ENCODE measurements at regions not wholly inside any gene's neighbourhood (a gene's known extent, or its start where the extent isn't known, plus 50 kb on each side); places are given as distances from the start of the nearest gene placed in this dataset.

DNA sequence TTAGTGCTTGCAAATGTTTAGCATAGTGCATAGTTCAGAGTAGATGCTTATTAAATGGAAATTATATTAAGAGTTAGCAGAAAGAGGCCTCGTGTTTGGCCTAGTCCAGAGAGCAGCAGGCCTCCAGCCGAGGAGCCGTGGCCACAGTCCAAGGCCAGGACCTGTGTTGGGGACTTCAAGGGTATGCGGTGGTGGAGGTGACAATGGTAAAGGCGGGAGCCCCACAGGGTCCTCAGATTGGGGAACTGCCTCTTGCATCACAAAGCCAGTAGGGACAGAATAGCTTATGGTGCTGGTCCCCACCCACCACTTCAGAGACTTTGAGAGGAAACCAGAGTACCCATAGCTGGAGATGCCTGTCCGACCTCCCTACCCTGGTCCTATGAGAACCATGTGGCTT lies 554.6 kb upstream of the RIOK2 start:
- Histone ChIP-seq H3K27ac (ENCODE audit: low read depth in 1 of 2, low read length in 2 of 2) (no peak overlapping the region), H3K27me3 (ENCODE audit: control insufficient read depth in 4 of 4, insufficient read depth in 4 of 4, low read length in 3 of 4) (no peaks in the 10 kb centered on the region), H3K36me3 (ENCODE audit: control insufficient read depth in 4 of 4, insufficient read depth in 3 of 4, low read depth in 1 of 4, low read length in 3 of 4) (no peaks in the 10 kb centered on the region), H3K4me1 (ENCODE audit: control insufficient read depth in 4 of 4, insufficient read depth in 4 of 4, low read length in 3 of 4) (no peaks in the 10 kb centered on the region), H3K9me3 (ENCODE audit: control insufficient read depth in 4 of 4, low read length in 3 of 4) (no peaks in the 10 kb centered on the region), H3K9ac (ENCODE audit: low read depth in 1 of 2, low read length in 2 of 2) (no peak overlapping the region), H3K4me3 (ENCODE audit: low read depth in 1 of 3, low read length in 3 of 3) (no peak overlapping the region)
- no peak for DNase-seq (ENCODE audit: low spot score)
- TF ChIP-seq RAD21 (IDR thresholded peaks at IDR 0.05) = no peak
- TF ChIP-seq, protein P1, sequence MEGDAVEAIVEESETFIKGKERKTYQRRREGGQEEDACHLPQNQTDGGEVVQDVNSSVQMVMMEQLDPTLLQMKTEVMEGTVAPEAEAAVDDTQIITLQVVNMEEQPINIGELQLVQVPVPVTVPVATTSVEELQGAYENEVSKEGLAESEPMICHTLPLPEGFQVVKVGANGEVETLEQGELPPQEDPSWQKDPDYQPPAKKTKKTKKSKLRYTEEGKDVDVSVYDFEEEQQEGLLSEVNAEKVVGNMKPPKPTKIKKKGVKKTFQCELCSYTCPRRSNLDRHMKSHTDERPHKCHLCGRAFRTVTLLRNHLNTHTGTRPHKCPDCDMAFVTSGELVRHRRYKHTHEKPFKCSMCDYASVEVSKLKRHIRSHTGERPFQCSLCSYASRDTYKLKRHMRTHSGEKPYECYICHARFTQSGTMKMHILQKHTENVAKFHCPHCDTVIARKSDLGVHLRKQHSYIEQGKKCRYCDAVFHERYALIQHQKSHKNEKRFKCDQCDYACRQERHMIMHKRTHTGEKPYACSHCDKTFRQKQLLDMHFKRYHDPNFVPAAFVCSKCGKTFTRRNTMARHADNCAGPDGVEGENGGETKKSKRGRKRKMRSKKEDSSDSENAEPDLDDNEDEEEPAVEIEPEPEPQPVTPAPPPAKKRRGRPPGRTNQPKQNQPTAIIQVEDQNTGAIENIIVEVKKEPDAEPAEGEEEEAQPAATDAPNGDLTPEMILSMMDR (IDR thresholded peaks at IDR 0.05; ENCODE audit: low read depth, low read length, missing input control) = no peak
- no peak for TF ChIP-seq EGR1 (IDR thresholded peaks at IDR 0.05; ENCODE audit: low read depth in 2 of 2)
- TF ChIP-seq FOXA1 (IDR thresholded peaks at IDR 0.05) = no peak
- TF ChIP-seq, protein P2, sequence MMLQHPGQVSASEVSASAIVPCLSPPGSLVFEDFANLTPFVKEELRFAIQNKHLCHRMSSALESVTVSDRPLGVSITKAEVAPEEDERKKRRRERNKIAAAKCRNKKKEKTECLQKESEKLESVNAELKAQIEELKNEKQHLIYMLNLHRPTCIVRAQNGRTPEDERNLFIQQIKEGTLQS (IDR thresholded peaks at IDR 0.05) = no peak
- TF ChIP-seq, protein P3, sequence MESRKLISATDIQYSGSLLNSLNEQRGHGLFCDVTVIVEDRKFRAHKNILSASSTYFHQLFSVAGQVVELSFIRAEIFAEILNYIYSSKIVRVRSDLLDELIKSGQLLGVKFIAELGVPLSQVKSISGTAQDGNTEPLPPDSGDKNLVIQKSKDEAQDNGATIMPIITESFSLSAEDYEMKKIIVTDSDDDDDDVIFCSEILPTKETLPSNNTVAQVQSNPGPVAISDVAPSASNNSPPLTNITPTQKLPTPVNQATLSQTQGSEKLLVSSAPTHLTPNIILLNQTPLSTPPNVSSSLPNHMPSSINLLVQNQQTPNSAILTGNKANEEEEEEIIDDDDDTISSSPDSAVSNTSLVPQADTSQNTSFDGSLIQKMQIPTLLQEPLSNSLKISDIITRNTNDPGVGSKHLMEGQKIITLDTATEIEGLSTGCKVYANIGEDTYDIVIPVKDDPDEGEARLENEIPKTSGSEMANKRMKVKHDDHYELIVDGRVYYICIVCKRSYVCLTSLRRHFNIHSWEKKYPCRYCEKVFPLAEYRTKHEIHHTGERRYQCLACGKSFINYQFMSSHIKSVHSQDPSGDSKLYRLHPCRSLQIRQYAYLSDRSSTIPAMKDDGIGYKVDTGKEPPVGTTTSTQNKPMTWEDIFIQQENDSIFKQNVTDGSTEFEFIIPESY (IDR thresholded peaks at IDR 0.05) = no peak
- TF ChIP-seq NR2F2 (IDR thresholded peaks at IDR 0.05) = no peak
- no peak for TF ChIP-seq HNF4G (IDR thresholded peaks at IDR 0.05)
- TF ChIP-seq SP1 (IDR thresholded peaks at IDR 0.05) = no peak
- TF ChIP-seq RXRA (IDR thresholded peaks at IDR 0.05) = no peak
- no peak for TF ChIP-seq FOXA2 (IDR thresholded peaks at IDR 0.05)
- TF ChIP-seq TAF1 (conservative IDR thresholded peaks at IDR 0.05) = no peak
- 90% methylated on average over 6 of the region's 6 CpGs for WGBS

DNA sequence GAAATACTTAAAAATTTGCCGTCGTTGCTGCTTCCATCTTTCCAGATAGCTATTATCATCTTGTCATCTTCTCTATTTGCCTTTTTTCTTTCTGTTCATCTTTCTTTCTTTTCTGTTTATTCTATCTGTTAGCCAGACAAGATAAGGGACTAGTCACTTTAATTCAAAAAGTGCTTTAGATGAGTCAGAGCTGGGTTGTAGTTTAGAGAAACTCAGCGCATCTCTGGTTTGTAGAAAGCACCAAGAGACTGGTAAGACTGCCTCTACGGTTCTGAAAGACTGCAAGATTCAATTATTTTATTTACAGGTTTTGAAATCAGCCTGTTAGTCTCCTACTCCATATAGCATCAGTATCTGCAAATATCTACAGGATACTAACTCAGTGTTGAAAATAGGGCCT lies 562.8 kb upstream of the RIOK2 start:
- Histone ChIP-seq H3K27ac (ENCODE audit: low read depth in 1 of 2, low read length in 2 of 2) (no peak overlapping the region), H3K36me3 (ENCODE audit: control insufficient read depth in 4 of 4, insufficient read depth in 3 of 4, low read depth in 1 of 4, low read length in 3 of 4) (no peaks in the 10 kb centered on the region), H3K27me3 (ENCODE audit: control insufficient read depth in 4 of 4, insufficient read depth in 4 of 4, low read length in 3 of 4) (no peaks in the 10 kb centered on the region), H3K9me3 (ENCODE audit: control insufficient read depth in 4 of 4, low read length in 3 of 4) (no peaks in the 10 kb centered on the region), H3K4me1 (ENCODE audit: control insufficient read depth in 4 of 4, insufficient read depth in 4 of 4, low read length in 3 of 4) (no peaks in the 10 kb centered on the region), H3K9ac (ENCODE audit: low read depth in 1 of 2, low read length in 2 of 2) (no peak overlapping the region), H3K4me3 (ENCODE audit: low read depth in 1 of 3, low read length in 3 of 3) (no peak overlapping the region)
- no peak for DNase-seq (ENCODE audit: low spot score)
- WGBS = 89% methylated on average over 4 of the region's 4 CpGs
- TF ChIP-seq FOXA2 (IDR thresholded peaks at IDR 0.05) = no peak

DNA sequence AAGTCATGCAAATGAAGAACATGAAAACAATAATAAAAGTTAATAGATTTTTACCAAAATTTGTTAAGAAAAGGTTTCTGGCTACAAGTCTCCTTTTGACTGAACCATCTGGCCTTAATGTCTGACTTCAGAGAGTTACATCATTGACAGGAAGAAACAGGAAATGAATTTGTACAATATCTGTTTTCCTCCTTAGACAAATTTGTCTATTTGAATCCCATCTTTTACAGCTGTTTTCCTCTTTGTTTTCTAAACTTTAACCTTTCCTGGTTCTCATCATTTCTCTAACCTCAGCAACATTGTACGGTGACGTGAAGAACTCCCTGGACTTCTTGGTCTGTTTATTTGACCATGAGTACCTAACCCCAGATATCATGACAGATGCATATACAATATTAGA lies 567.5 kb upstream of the RIOK2 start:
- H3K9me3 ChIP-seq (ENCODE audit: control insufficient read depth in 4 of 4, low read length in 3 of 4) = no peaks in the 10 kb centered on the region
- 66% methylated on average over 2 of the region's 2 CpGs for WGBS
- H3K4me3 ChIP-seq (ENCODE audit: low read depth in 1 of 3, low read length in 3 of 3) = no peak overlapping the region
- DNase-seq (ENCODE audit: low spot score) = no peak
- no peak for TF ChIP-seq HNF4G (IDR thresholded peaks at IDR 0.05)
- no peak for TF ChIP-seq RXRA (IDR thresholded peaks at IDR 0.05)
- TF ChIP-seq, protein P1 (IDR thresholded peaks at IDR 0.05; ENCODE audit: low read depth, low read length, missing input control) = no peak
- no peaks in the 10 kb centered on the region for H3K4me1 ChIP-seq (ENCODE audit: control insufficient read depth in 4 of 4, insufficient read depth in 4 of 4, low read length in 3 of 4)
- H3K27me3 ChIP-seq (ENCODE audit: control insufficient read depth in 4 of 4, insufficient read depth in 4 of 4, low read length in 3 of 4) = no peaks in the 10 kb centered on the region
- no peaks in the 10 kb centered on the region for H3K36me3 ChIP-seq (ENCODE audit: control insufficient read depth in 4 of 4, insufficient read depth in 3 of 4, low read depth in 1 of 4, low read length in 3 of 4)
- H3K27ac ChIP-seq (ENCODE audit: low read depth in 1 of 2, low read length in 2 of 2) = no peak overlapping the region
- no peak overlapping the region for H3K9ac ChIP-seq (ENCODE audit: low read depth in 1 of 2, low read length in 2 of 2)

Measured in liver (tissue), 8 donors.